GM21515 (cell line): ENCODE measurements at regions not wholly inside any gene's neighbourhood (a gene's known extent, or its start where the extent isn't known, plus 50 kb on each side); places are given as distances from the start of the nearest gene placed in this dataset.

Experiments
- ATAC-seq: cut with Tn5 transposase; IDR thresholded peaks from one replicate; pipeline ENCODE4 v1.9.1; 2021; ENCODE audit not compliant: unreplicated experiment

GRCh38 chr13:106384516-106384915 lies 150.9 kb downstream of the EFNB2 start:
- ATAC-seq: no peak

GRCh38 chr13:106383791-106384190 lies 151.7 kb downstream of the EFNB2 start:
- no peak for ATAC-seq

GRCh38 chr13:106382534-106382933 lies 152.9 kb downstream of the EFNB2 start:
- no peak for ATAC-seq

GRCh38 chr13:106381091-106381490 lies 154.4 kb downstream of the EFNB2 start:
- ATAC-seq: no peak

GRCh38 chr13:106377931-106378662 lies 157.4 kb downstream of the EFNB2 start:
- no peak for ATAC-seq

GRCh38 chr13:106377341-106377740 lies 158.1 kb downstream of the EFNB2 start:
- no peak for ATAC-seq

GRCh38 chr13:106376401-106377112 lies 158.9 kb downstream of the EFNB2 start:
- ATAC-seq: no peak

- ATAC-seq: no peak
Observed at GRCh38 chr13:106375085-106375484, 160.4 kb downstream of the EFNB2 start.

GRCh38 chr13:106374631-106375030 lies 160.8 kb downstream of the EFNB2 start:
- ATAC-seq: no peak

GRCh38 chr13:106373989-106374572 lies 161.4 kb downstream of the EFNB2 start:
- peak; percentile 66 for ATAC-seq

GRCh38 chr13:106373304-106373988 lies 162.0 kb downstream of the EFNB2 start:
- ATAC-seq: peak; percentile 72

GRCh38 chr13:106372199-106373155 lies 163.0 kb downstream of the EFNB2 start:
- ATAC-seq: no peak

GRCh38 chr13:106371024-106371423 lies 164.4 kb downstream of the EFNB2 start:
- ATAC-seq: no peak

- ATAC-seq: no peak
Observed at GRCh38 chr13:106369858-106370257, 165.6 kb downstream of the EFNB2 start.

- ATAC-seq: no peak
Observed at GRCh38 chr13:106369091-106369490, 166.4 kb downstream of the EFNB2 start.

- no peak for ATAC-seq
Observed at GRCh38 chr13:106367361-106367971, 168.0 kb downstream of the EFNB2 start.

GRCh38 chr13:106362707-106363106 lies 172.8 kb downstream of the EFNB2 start:
- no peak for ATAC-seq

- ATAC-seq: no peak
Observed at GRCh38 chr13:106361621-106362020, 173.8 kb downstream of the EFNB2 start.

- ATAC-seq: no peak
Observed at GRCh38 chr13:106357198-106357597, 178.3 kb downstream of the EFNB2 start.

- ATAC-seq: no peak
Observed at GRCh38 chr13:106355866-106356265, 179.6 kb downstream of the EFNB2 start.
